GM19452 (cell line): ENCODE measurements at regions not wholly inside any gene's neighbourhood (a gene's known extent, or its start where the extent isn't known, plus 50 kb on each side); places are given as distances from the start of the nearest gene placed in this dataset.
"Not testable (repeated sequence)": the region's sequence is repeated elsewhere in the genome, so short reads cannot be mapped to it uniquely, and the experiment has no call there.

Experiments used
- ATAC-seq: cut with Tn5 transposase; IDR thresholded peaks from one replicate; pipeline ENCODE4 v1.9.1; 2021; ENCODE audit not compliant: unreplicated experiment

- no peak for ATAC-seq
Observed at GRCh38 chr6:56904068-56904467, 50.8 kb upstream of the BEND6 start.

GRCh38 chr6:56902641-56903464 lies 52.1 kb upstream of the BEND6 start:
- ATAC-seq: no peak

GRCh38 chr6:56900784-56901183 lies 54.1 kb upstream of the BEND6 start:
- ATAC-seq: no peak

GRCh38 chr6:56899753-56900152 lies 55.2 kb upstream of the BEND6 start:
- ATAC-seq: no peak

GRCh38 chr6:56899311-56899710 lies 55.6 kb upstream of the BEND6 start:
- no peak for ATAC-seq

GRCh38 chr6:56897789-56898529 lies 56.9 kb upstream of the BEND6 start:
- ATAC-seq: no peak

- ATAC-seq: no peak
Observed at GRCh38 chr6:56891754-56892153, 63.2 kb upstream of the BEND6 start.

- peak; percentile 96 for ATAC-seq
Observed at GRCh38 chr6:56890683-56891429, 64.1 kb upstream of the BEND6 start.

- no peak for ATAC-seq
Observed at GRCh38 chr6:56890066-56890465, 64.8 kb upstream of the BEND6 start.

- no peak for ATAC-seq
Observed at GRCh38 chr6:56889492-56889891, 65.4 kb upstream of the BEND6 start.

GRCh38 chr6:56888687-56889086 lies 66.2 kb upstream of the BEND6 start:
- ATAC-seq: no peak

- no peak for ATAC-seq
Observed at GRCh38 chr6:56887086-56887485, 67.8 kb upstream of the BEND6 start.

- ATAC-seq: no peak
Observed at GRCh38 chr6:56877922-56878321, 77.0 kb upstream of the BEND6 start.

- ATAC-seq: no peak
Observed at GRCh38 chr6:56875961-56876360, 78.9 kb upstream of the BEND6 start.

GRCh38 chr6:56875523-56875922 lies 79.4 kb upstream of the BEND6 start:
- no peak for ATAC-seq

- ATAC-seq: no peak
Observed at GRCh38 chr6:56874328-56874727, 80.6 kb upstream of the BEND6 start.

- ATAC-seq: not testable (repeated sequence)
Observed at GRCh38 chr6:56870053-56870452, 84.9 kb upstream of the BEND6 start.

- ATAC-seq: no peak
Observed at GRCh38 chr6:56869346-56869745, 85.6 kb upstream of the BEND6 start.

- no peak for ATAC-seq
Observed at GRCh38 chr6:56868687-56869086, 86.2 kb upstream of the BEND6 start.

GRCh38 chr6:56866917-56867522 lies 87.9 kb upstream of the BEND6 start:
- ATAC-seq: no peak
